Left renal pelvis (tissue), 4 donors: ENCODE measurements at regions not wholly inside any gene's neighbourhood (a gene's known extent, or its start where the extent isn't known, plus 50 kb on each side); places are given as distances from the start of the nearest gene placed in this dataset.
A peak's percentile ranks its signal among the peaks of the same experiment; 100 is the strongest.
"Not testable (repeated sequence)": the region's sequence is repeated elsewhere in the genome, so short reads cannot be mapped to it uniquely, and the experiment has no call there.

ENCODE experiments used
- DNase-seq, 4 donors: peaks; one replicate each; pipeline ENCODE4 v3.0.0-alpha.2; 2013; ENCODE audit warnings: low read depth in 4 of 4, low spot score in 3 of 4

DNA sequence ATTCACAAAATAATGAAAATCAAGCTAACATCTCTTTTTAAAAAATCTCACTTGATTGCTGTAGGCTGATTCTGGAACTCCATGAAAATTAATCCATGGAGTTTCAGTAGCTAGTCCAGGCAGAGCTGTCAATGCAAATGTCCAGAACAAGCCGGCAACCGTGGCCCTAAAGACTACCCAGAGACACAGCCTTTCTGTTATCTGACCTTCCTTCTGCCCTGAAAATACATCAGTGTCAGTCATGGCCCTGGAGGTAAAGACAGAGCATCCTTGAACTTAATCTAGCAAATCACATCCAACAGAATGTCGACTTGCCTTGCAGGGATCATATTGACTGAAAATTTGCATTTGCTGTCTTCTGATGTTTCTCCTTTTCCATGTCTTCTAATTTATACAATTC is 887.4 kb upstream of the B3GALT2 start:
- DNase-seq: no peak

DNA sequence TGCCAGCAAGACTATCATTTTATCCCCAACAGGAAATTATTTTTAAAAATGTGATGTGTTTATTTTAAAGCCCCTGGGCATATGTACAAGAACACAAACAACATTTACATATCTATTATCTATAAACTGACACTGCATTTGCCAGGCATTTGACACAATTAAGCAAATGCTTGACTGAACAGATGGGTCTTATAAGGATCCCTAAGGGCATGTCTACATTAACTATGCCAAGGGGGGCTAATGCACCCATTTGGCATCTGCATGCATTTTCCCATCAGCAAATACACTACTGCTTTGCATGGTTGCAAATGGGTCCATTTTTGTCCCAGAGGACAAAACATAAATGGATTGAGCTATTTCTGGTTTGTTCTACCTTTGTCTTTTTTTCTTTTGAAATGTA is 884.8 kb upstream of the B3GALT2 start:
- no peak for DNase-seq

DNA sequence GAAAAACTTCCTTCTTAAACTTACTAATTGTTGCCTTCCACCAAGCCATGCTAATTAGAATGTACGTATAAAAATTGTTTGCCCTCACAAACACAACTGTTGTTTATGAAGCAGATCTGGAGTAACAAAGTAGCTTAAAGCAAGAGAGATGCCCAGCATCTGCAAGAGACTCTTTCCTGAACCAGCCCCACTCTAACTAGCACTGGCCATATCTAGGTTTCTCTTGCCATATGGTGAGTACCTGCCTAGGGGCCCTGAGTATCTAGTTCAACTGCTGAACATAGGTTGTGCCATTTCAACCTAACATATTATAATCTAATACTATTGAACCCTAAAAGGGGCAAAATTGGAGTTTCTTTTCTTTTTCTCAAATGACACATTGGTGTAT is 883.4 kb upstream of the B3GALT2 start:
- DNase-seq: no peak

DNA sequence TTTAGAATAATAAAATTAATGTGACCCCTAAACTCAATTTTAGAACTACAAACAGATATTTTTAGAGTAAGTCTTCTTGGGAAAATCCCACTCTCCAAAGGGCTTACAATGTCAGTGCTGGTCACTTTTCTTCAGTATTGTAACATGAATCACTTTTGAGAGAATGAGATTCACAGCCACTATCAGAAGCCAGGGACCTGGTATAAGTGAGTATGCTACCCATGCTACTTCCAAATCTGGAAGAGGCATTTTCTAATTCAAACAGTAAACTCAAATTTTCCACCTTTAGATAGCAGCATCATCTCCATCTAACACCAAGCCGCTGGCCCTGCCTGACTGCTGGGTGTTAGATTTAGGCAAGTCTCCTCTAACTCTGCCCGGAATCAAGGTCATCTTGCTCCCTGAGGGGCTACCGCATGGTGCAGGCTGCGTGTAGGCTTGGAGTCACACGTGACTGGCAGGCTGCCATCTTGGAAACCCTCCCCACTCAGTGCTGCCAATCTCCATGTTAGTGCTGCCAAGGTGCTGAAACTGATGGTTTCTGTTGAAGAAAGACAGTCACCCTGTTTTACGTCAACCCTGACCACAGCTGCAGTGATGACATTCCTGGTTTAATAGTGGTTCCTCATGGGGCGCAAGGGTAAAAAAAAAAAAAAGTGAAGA is 882.9 kb upstream of the B3GALT2 start:
- DNase-seq: no peak

DNA sequence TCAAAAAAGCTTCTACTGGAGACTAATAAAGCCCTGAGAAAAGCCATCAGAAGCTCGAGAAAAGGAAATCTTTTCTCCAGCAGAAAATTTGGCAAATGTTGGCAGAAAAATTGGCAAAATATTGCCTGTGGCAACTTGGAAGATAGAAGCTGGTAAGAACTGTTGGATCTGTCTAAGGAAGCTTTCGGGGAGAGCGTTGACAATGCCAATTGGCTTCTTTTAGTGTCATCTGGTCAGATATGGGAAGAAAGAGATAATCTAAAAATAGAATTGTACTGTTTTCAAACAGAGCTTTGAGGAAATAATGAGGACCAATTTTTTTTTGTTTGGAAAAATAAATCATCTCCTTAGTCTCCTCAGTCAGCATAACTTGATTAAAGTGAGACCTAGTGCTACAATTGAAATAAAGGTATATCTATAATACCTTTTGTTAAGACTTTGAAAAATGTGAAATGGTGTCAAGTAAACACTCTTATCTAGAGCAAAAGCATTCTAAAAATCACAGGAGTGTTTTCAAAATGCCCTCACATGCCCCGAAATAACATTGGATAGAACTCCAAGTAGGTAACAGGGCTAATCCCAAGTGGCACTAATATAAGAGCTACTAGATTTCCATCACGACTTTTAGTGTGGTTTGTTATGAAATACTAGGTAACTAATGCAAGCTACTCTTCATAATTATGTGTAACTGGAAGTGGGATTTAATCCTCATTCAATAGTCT is 882.2 kb upstream of the B3GALT2 start:
- DNase-seq: no peak

DNA sequence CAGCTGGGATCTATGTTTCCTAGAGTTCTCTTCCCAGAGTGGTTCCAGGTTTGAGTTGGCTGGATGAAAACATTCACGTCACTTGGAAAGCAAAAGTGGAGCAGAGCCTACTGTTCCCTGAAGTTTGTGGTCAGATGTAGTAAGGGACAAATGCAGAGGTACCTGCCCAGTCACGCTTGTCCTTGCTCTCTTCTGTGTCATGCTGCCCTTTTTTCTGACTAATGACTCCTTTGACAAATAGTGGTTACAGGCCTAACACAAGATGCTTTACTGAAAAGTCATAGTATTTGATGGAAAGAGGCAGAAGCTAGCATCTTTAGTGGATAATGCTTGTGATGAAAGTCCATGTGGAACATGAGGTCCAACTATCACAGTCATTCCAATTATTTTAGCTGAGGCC is 881.4 kb upstream of the B3GALT2 start:
- no peak for DNase-seq

DNA sequence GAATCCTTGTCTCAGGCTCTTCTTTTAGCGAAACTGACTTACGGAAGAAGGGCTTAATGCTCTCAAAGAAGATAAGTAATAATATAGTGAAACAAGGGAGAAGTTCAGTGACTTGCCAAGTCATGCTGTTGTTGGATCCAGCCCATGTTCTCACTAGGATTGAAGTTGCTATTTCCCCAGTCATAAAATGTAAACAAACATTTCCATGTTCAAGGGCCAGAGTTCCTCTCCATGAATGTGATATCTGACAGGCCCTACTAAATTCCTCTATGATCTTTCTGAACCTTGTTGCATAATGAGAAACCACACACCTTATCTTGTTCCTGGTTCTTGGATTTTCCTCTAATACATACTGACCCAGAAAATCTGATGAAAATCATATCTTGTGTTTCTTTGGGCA is 876.5 kb upstream of the B3GALT2 start:
- no peak for DNase-seq

DNA sequence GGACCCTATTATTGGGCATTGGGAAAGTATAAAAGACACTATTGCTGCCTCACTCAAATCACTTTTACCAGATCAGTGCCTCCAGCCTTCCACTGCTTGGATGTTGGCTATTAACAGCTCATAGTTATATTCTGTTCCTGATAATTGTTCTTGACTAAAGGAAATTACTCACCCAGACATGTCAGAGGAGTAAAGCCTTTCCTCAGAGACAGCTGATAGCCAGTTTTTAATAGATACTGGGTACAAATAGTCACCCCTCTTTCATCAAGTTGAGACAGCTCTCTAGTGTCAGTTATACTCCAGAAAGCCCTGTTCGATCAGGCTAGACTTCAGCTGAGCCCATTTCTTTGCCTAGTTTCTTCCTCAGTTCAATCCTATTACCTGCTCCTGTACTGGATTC is 876.1 kb upstream of the B3GALT2 start:
- no peak for DNase-seq

DNA sequence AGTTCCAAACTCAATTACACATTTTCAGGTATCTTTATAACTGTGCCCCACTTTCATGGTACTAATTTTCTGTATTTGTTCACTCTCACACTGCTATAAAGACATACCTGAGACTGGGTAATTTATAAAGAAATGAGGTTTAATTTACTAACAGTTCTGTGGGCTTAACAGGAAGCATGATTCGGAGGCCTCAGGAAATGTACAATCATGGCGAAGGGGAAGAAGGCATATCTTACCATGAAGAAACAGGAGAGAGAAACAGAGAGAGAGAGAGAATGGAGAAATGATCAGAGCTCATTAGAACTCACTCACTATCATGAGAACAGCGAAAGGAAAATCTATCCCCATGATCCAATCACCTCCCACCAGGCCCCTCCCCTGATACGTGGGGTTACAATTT is 874.1 kb upstream of the B3GALT2 start:
- DNase-seq: no peak

DNA sequence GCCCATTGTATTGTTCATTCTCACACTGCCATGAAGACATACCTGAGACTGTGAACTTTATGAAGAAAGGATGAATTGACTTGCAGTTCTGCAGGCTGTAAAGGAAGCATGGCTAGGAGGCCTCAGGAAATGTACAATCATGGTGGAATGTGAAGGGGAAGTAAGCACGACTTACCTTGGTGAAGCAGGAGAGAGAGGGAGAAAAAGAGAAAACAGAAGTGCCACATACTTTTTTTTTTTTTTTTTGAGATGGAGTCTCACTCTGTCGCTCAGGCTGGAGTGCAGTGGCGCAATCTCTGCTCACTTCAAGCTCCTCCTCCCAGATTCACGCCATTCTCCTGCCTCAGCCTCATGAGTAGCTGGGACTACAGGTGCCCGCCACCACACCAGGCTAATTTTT is 871.9 kb upstream of the B3GALT2 start:
- not testable (repeated sequence) for DNase-seq

DNA sequence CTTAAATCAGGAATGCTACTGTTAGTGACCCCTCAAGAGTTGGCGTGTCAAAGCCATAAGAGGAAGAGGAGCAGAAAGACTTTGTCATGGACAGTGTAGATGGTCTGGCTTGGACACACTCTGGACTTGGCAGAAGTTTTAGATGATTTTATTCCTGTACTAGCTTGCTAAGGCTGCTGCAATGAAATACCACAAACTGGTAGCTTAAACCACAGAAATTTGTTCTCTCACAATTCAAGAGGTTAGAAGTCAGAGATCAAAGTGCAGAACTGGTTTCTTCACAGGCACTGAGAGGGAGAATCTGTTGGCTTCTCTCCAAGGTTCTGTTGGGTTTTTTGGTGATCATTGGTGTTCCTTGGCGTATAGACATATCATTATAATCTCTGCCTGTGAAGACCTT is 869.8 kb upstream of the B3GALT2 start:
- DNase-seq: no peak

DNA sequence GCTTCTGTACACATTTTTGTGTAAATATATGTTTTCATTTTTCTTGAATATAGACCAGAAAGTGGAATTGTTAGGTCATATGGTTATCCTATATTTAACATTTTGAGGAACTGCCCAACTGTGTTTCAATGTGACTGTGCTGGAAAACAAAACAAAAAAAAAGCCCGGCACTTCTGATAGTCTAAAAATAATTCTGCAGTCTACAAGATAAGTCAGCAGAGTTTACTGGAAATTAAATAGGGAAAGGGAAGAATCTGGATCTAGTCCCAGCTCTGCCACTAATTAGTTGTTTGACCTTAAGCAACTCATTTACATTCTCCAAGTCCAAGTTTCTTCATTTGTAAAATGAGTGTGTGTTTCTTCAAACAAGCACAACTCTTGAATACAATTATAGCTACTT is 869.1 kb upstream of the B3GALT2 start:
- DNase-seq: no peak

DNA sequence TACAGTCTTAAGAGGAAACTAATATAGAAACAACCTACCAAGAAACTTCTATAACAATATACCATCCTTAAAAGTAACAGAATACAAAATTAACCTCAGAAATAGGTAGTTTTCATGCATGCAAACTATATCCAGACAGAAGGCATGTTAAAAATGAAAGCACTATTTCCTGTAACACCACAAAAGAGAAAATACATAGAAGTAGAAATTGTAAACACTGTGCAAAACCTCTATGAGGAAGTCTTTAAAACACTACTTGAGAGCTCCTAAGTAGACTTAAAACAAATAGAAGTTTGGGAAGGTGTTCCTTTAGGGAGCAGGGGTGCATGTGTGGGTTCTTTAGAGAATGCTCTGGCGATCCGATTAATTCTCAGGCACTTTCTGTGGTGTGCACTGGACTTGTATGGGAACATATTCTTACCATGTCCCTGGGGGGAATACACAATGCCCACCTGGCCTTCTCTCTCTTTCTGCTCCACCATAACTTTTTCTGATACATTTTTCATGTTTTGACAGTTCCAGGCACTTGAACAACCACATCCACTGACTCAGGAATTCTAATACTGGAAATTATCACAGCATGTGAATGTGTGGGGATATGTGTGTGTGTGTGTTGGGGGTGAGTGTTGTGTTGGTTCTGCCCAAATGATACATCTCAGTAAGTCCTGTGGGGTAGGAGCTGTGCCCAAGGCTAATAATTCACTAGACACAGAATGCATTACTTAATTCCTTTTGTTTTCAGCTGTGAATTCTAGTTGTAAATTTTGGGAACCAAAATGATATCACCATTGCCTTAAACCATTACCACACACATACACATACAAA is 866.3 kb upstream of the B3GALT2 start:
- no peak for DNase-seq

DNA sequence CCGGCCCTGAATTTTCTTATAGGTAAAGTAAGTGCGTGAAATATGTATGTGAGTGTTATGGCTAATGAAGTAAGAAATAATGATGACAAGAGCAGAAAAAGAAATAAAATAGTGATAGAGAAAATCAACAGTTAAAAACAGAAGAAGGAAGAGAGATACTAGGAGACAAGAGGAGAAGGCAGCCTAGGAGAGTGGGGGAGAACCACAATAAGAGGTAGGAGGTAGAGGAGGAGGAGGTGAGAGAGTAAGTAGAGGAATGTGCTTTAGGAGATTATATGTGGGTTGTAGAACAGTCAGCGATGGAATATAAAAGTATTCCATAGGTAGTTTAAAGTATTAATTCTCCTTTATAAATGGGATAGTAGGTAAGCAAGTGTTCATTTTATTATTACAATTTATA is 861.5 kb upstream of the B3GALT2 start:
- DNase-seq: no peak

DNA sequence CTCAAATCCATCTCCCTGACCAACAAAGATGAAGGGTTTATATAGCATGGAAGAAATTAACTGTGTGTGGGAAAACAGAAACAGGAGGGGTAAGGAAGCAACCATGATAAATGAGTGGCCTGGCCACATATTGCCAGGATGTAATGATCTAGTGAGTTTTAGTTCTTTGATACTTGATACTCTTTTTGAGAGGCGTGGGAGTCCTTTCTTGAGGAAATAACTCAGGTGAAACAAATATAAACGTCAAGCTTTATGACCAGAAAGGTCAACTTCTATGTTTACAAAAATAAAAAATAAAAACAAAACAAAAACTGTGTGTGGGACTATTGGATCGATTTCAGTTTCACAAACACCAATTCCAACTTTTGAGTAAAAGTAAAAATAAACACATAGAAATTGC is 860.8 kb upstream of the B3GALT2 start:
- peak in 2 of 4 donors; percentile 33 to 39 for DNase-seq

DNA sequence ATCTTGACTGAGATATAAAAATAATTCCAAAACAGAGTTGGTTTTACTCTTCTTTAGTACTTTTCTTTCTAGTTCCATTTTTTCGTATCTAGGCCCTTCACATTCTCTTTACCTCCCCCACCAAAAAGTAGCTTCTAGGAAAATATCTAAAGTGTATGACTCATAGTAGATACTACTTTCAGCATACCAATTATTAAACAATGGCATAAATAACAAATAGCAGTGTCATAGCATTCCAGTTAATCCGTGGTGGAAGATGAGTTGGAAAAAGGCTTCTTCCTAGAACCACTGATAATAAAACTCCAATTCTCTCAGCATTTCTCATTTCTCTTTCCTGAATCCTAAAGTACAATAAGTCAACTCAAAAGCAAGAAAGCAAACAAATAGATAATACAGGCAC is 859.0 kb upstream of the B3GALT2 start:
- DNase-seq: no peak

DNA sequence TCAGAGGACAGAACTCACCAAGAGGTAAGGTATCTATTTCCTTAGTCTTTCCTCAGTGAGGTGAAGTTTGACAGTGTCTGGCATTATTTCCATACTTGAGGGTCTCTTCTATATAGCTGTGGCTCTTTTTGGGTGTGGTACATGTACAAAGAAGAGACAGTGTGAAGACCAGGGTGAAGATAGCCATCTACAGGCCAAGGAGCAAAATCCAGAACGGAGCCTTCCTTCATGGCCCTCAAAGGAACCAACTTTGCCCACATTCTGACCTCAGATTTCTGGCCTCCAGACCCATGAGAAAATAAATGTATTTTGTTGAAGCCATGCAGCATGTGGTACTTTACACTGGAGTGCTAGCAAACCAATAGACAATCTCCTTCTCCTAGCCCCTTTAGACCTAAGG is 858.5 kb upstream of the B3GALT2 start:
- no peak for DNase-seq

DNA sequence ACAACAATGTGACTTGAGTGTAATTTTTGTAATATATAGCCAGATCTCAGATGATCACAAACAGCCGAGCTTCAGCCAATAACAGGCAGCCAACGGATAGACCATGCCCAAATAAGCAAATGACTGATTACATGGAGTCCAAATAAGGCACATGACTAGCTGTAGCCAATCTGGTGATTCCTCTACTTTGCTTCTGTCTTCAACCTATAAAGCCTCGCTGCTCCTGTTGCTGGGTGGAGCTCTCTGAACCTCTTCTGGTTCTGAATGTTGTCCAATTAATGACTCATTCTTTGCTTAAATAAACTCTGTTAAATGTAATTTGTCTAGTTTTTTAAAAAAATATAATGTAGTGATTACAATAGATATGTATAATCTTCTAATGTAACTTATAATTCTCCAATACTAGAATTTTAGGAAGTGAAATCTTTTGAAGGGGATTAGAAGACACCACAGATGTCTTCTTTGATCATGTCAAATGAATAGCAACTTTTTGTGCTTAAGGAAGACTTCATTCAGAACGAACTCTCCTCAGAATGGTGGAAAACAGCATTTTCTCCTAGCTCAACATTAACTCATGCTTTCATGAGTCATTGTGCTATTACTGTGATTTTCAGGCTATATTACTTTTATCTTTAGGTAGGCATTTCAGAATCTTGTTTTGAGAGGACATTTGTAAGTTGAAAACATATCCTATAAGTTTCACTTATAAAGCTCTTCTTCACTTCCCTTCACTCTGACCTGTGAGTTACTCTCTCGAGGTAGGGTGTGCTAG is 857.8 kb upstream of the B3GALT2 start:
- DNase-seq: no peak

DNA sequence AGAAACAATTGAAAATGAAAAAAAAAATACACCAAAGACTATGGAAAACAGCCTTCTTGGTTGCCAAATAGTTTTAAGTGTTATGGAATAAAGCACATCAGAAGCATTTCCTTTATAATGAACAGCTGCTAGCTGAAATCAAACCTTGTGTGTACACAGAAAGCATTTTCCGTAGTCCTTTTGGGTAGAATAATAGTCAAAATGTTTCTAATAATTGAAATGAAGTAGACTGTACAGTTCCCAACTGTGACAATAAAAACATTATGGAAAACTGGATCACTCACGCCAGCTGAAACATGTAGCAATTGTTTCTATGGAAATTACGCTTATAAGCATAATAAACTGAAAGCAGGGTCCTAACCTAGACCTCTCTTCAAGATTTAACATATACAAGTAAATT is 856.3 kb upstream of the B3GALT2 start:
- no peak for DNase-seq

DNA sequence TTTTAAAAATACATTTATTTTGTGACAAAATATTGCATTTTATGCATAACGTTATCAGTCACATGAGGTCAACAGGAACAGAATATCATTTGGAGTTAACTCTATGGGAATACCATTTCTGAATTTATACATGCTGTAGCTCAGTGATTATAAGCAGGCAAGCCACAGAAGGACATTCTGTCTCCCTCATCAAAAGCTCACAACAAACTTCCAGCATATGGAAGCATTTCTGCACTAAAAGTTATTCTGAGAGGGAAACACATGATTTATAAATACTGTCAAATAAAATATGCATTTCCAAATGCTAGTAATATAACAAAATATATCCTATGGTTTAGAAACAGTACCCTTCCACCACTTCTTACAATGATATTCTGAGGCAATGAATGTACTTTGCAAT is 854.1 kb upstream of the B3GALT2 start:
- no peak for DNase-seq

DNA sequence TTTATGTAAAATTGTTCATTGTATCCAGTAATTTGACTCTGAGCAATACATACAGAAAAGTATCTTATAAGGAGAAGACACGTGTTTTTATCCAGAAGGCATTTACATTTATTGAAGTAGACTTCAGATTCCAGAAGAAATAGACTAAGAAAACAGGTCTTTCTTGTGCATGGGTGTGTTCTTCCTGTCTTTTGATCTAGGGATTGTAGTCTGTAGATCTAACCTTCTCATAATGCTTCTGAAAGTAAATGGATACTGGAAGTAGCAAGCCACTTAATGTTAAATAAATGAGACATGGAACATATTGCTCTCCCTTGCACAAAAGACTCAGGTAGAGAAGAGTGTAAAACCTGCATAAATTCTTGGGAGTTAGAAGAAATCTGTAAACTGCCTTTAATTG is 853.2 kb upstream of the B3GALT2 start:
- DNase-seq: no peak
